ENCODE measurements at regions not wholly inside any gene's neighbourhood (a gene's known extent, or its start where the extent isn't known, plus 50 kb on each side); places are given as distances from the start of the nearest gene placed in this dataset.

- no peaks in the 10 kb centered on the region for H3K27me3 Mint-ChIP-seq
- no peak overlapping the region for H3K27ac Mint-ChIP-seq
- ATAC-seq (ENCODE audit: low read depth) (no peak), DNase-seq (no peak)
- no peaks in the 10 kb centered on the region for H3K36me3 Mint-ChIP-seq
- POLR2A ChIA-PET = no interaction called here
- H3K4me1 Mint-ChIP-seq = no peaks in the 10 kb centered on the region
- no peaks in the 10 kb centered on the region for H3K9me3 Mint-ChIP-seq
- no peak overlapping the region for H3K4me3 Mint-ChIP-seq
These were observed 105.3 kb upstream of the FOXG1 start for GRCh38 chr14:28661171-28661772.

GRCh38 chr14:28666961-28667360 is 99.6 kb upstream of the FOXG1 start:
- no peak for DNase-seq
- H3K27me3 Mint-ChIP-seq = no peaks in the 10 kb centered on the region
- no peak overlapping the region for H3K27ac Mint-ChIP-seq
- H3K4me1 Mint-ChIP-seq = no peaks in the 10 kb centered on the region
- POLR2A ChIA-PET = no interaction called here
- H3K4me3 Mint-ChIP-seq = no peak overlapping the region
- no peak for ATAC-seq (ENCODE audit: low read depth)
- no peaks in the 10 kb centered on the region for H3K36me3 Mint-ChIP-seq
- peaks cover 4% of the 10 kb centered on the region for H3K9me3 Mint-ChIP-seq

- no peak for ATAC-seq (ENCODE audit: low read depth)
- peaks cover 4% of the 10 kb centered on the region for H3K9me3 Mint-ChIP-seq
These were observed 95.2 kb upstream of the FOXG1 start for GRCh38 chr14:28671425-28671824.

GRCh38 chr14:28673056-28673455 is 93.5 kb upstream of the FOXG1 start:
- Mint-ChIP-seq H3K4me1 (no peaks in the 10 kb centered on the region), H3K9me3 (peaks cover 4% of the 10 kb centered on the region), H3K4me3 (no peak overlapping the region), H3K27ac (no peak overlapping the region), H3K36me3 (no peaks in the 10 kb centered on the region), H3K27me3 (no peaks in the 10 kb centered on the region)
- POLR2A ChIA-PET = no interaction called here
- ATAC-seq (ENCODE audit: low read depth) (no peak), DNase-seq (no peak)

More at GRCh38 chr14:28671425-28671824, 95.2 kb upstream of the FOXG1 start:
- Mint-ChIP-seq H3K4me3 (no peak overlapping the region), H3K36me3 (no peaks in the 10 kb centered on the region), H3K27me3 (no peaks in the 10 kb centered on the region), H3K27ac (no peak overlapping the region), H3K4me1 (no peaks in the 10 kb centered on the region)
- DNase-seq = no peak
- POLR2A ChIA-PET = no interaction called here

- Mint-ChIP-seq H3K27ac (no peak overlapping the region), H3K4me3 (no peak overlapping the region), H3K27me3 (no peaks in the 10 kb centered on the region), H3K9me3 (no peaks in the 10 kb centered on the region), H3K4me1 (no peaks in the 10 kb centered on the region), H3K36me3 (no peaks in the 10 kb centered on the region)
- POLR2A ChIA-PET = no interaction called here
- DNase-seq = no peak
- ATAC-seq (ENCODE audit: low read depth) = no peak
These were observed 90.1 kb upstream of the FOXG1 start for GRCh38 chr14:28676479-28676878.

- Mint-ChIP-seq H3K27ac (no peak overlapping the region), H3K9me3 (no peaks in the 10 kb centered on the region), H3K4me3 (no peak overlapping the region), H3K36me3 (no peaks in the 10 kb centered on the region), H3K4me1 (no peaks in the 10 kb centered on the region), H3K27me3 (no peaks in the 10 kb centered on the region)
- DNase-seq = no peak
- POLR2A ChIA-PET = no interaction called here
- ATAC-seq (ENCODE audit: low read depth) = no peak
These were observed 89.2 kb upstream of the FOXG1 start for GRCh38 chr14:28677381-28677780.

GRCh38 chr14:28678887-28679286 is 87.7 kb upstream of the FOXG1 start:
- H3K27ac Mint-ChIP-seq = no peak overlapping the region
- ATAC-seq (ENCODE audit: low read depth) (no peak), DNase-seq (no peak)
- peaks cover 1% of the 10 kb centered on the region for H3K9me3 Mint-ChIP-seq
- POLR2A ChIA-PET = no interaction called here
- H3K4me3 Mint-ChIP-seq = no peak overlapping the region
- H3K4me1 Mint-ChIP-seq = no peaks in the 10 kb centered on the region
- H3K36me3 Mint-ChIP-seq = no peaks in the 10 kb centered on the region
- H3K27me3 Mint-ChIP-seq = no peaks in the 10 kb centered on the region

GRCh38 chr14:28681681-28682080 is 84.9 kb upstream of the FOXG1 start:
- H3K4me1 Mint-ChIP-seq = no peaks in the 10 kb centered on the region
- no peaks in the 10 kb centered on the region for H3K36me3 Mint-ChIP-seq
- H3K9me3 Mint-ChIP-seq = peaks cover 6% of the 10 kb centered on the region
- DNase-seq (no peak), ATAC-seq (ENCODE audit: low read depth) (no peak)
- H3K27me3 Mint-ChIP-seq = no peaks in the 10 kb centered on the region
- no peak overlapping the region for H3K27ac Mint-ChIP-seq
- POLR2A ChIA-PET = no interaction called here
- H3K4me3 Mint-ChIP-seq = no peak overlapping the region

GRCh38 chr14:28690029-28690692 is 76.4 kb upstream of the FOXG1 start:
- H3K27me3 Mint-ChIP-seq = no peaks in the 10 kb centered on the region
- H3K4me3 Mint-ChIP-seq = no peak overlapping the region
- no peaks in the 10 kb centered on the region for H3K4me1 Mint-ChIP-seq
- peaks cover 4% of the 10 kb centered on the region for H3K9me3 Mint-ChIP-seq
- H3K27ac Mint-ChIP-seq = no peak overlapping the region
- ATAC-seq (ENCODE audit: low read depth) (no peak), DNase-seq (no peak)
- POLR2A ChIA-PET = no interaction called here
- no peaks in the 10 kb centered on the region for H3K36me3 Mint-ChIP-seq

- H3K27ac Mint-ChIP-seq = no peak overlapping the region
- ATAC-seq (ENCODE audit: low read depth) (no peak), DNase-seq (no peak)
- no peak overlapping the region for H3K4me3 Mint-ChIP-seq
- no peaks in the 10 kb centered on the region for H3K27me3 Mint-ChIP-seq
- H3K4me1 Mint-ChIP-seq = no peaks in the 10 kb centered on the region
- POLR2A ChIA-PET = no interaction called here
- H3K36me3 Mint-ChIP-seq = no peaks in the 10 kb centered on the region
- H3K9me3 Mint-ChIP-seq = peaks cover 2% of the 10 kb centered on the region
These were observed 71.5 kb upstream of the FOXG1 start for GRCh38 chr14:28695109-28695508.

GRCh38 chr14:28701733-28702132 is 64.9 kb upstream of the FOXG1 start:
- Mint-ChIP-seq H3K27me3 (no peaks in the 10 kb centered on the region), H3K4me1 (no peaks in the 10 kb centered on the region), H3K36me3 (no peaks in the 10 kb centered on the region), H3K9me3 (peaks cover 3% of the 10 kb centered on the region), H3K27ac (no peak overlapping the region), H3K4me3 (no peak overlapping the region)
- ATAC-seq (ENCODE audit: low read depth) = no peak
- POLR2A ChIA-PET = no interaction called here
- no peak for DNase-seq

GRCh38 chr14:28703482-28703881 is 63.1 kb upstream of the FOXG1 start:
- no peak for DNase-seq

GRCh38 chr14:28704153-28704552 is 62.4 kb upstream of the FOXG1 start:
- ATAC-seq (ENCODE audit: low read depth) (no peak), DNase-seq (no peak)
- Mint-ChIP-seq H3K27ac (no peak overlapping the region), H3K4me1 (no peaks in the 10 kb centered on the region), H3K9me3 (peaks cover 1% of the 10 kb centered on the region), H3K27me3 (no peaks in the 10 kb centered on the region), H3K4me3 (no peak overlapping the region), H3K36me3 (no peaks in the 10 kb centered on the region)
- POLR2A ChIA-PET = no interaction called here

More at GRCh38 chr14:28703482-28703881, 63.1 kb upstream of the FOXG1 start:
- Mint-ChIP-seq H3K9me3 (peaks cover 1% of the 10 kb centered on the region), H3K27ac (no peak overlapping the region), H3K4me3 (no peak overlapping the region), H3K27me3 (no peaks in the 10 kb centered on the region), H3K4me1 (no peaks in the 10 kb centered on the region), H3K36me3 (no peaks in the 10 kb centered on the region)
- POLR2A ChIA-PET = no interaction called here
- ATAC-seq (ENCODE audit: low read depth) = no peak

GRCh38 chr14:28707814-28708213 is 58.8 kb upstream of the FOXG1 start:
- no peak for DNase-seq
- Mint-ChIP-seq H3K4me1 (no peaks in the 10 kb centered on the region), H3K4me3 (no peak overlapping the region), H3K36me3 (no peaks in the 10 kb centered on the region), H3K27me3 (no peaks in the 10 kb centered on the region), H3K27ac (no peak overlapping the region), H3K9me3 (peaks cover 2% of the 10 kb centered on the region)
- ATAC-seq (ENCODE audit: low read depth) = no peak
- POLR2A ChIA-PET = no interaction called here
